Epithelial cell of proximal tubule (primary cell): ENCODE measurements at regions not wholly inside any gene's neighbourhood (a gene's known extent, or its start where the extent isn't known, plus 50 kb on each side); places are given as distances from the start of the nearest gene placed in this dataset.
A peak's percentile ranks its signal among the peaks of the same experiment; 100 is the strongest.

ENCODE experiments used
- DNase-seq: peaks from one replicate; pipeline ENCODE4 v3.0.0-alpha.2; 2011; ENCODE audit warnings: low read depth
- H3K4me3 ChIP-seq: 2 replicates; pipeline ENCODE4 v1.5.1; 2011; ENCODE audit warnings: low read depth, mild to moderate bottlenecking, low read length
- TF ChIP-seq, protein P1 (sequence below): conservative IDR thresholded peaks from 2 replicates; pipeline ENCODE4 v1.5.1; 2012; ENCODE audit warnings: low read depth, mild to moderate bottlenecking, low read length

DNA sequence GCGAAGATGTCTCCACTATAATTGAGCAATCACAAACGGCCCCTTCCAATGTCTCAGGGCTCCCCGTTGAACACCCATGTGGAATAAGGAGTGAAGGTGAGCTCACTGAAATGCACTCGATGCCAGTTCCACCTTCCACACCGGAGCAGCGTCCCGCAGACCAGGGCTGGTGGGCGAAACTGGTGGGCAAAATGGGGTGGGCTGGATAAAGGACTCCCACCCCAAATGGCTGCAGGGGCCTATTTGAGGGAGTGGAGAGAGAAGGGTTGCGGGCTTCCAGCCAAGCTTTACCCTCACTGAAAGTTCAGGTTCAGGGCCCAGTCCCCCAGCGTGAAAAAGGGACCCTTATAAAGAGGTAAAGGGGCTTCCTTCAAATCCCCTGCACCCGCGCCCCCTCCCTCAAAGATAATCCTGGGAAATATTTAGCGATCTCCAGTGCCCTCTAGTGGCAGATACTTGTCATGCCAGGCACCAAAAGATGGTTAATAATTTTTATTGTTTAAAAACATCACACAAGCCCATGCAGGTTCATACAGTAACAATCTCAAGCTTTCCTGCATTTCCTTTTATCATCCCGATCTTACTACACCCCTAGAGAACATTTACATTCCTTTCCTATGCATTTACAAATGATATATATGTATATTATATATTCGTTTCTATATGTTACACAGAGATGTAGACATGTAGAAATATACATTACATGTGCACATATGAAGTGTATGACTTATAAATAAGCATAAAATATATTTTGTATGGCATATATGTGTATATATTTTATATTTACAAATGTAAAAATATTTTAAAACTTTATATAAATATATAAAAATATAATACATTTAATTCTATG, 58.2 kb upstream of the NKX2-2 start:
- DNase-seq: no peak
- no peak overlapping the region for H3K4me3 ChIP-seq
- TF ChIP-seq, protein P1, sequence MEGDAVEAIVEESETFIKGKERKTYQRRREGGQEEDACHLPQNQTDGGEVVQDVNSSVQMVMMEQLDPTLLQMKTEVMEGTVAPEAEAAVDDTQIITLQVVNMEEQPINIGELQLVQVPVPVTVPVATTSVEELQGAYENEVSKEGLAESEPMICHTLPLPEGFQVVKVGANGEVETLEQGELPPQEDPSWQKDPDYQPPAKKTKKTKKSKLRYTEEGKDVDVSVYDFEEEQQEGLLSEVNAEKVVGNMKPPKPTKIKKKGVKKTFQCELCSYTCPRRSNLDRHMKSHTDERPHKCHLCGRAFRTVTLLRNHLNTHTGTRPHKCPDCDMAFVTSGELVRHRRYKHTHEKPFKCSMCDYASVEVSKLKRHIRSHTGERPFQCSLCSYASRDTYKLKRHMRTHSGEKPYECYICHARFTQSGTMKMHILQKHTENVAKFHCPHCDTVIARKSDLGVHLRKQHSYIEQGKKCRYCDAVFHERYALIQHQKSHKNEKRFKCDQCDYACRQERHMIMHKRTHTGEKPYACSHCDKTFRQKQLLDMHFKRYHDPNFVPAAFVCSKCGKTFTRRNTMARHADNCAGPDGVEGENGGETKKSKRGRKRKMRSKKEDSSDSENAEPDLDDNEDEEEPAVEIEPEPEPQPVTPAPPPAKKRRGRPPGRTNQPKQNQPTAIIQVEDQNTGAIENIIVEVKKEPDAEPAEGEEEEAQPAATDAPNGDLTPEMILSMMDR: peak; percentile 86

DNA sequence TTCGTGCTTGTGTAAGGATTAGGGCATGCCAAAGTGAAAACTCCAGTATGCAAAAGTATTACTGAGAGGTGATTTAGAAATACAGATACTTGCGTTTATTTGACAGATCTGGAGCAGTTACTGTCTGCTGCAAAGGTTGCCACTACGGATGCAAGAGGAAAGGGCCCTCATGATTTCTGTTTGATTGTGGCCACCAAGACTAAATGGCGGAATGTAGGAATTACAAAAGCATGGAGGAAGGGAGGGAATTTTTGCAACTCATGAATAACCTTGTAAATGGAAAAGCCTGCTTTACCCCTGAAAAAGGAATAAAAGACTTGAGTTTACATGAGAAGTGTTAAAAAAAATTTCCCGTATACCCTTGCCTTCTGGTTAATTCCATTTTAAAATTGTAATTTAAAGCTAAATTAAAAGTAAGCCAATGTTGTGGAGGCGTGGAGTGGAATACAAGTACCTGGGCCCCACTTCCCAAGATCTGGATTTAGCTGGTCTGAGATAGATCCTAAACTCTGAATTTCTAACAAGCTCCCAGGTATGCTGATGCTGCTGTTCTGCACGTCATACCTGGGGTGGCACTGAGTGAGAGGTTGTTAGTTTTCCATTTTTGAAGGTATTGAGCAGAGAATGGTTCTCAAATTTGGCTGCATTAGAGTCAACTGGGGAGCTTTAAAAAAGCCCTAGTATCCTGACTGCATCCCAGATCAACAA, 56.6 kb upstream of the NKX2-2 start:
- TF ChIP-seq, protein P1: no peak
- H3K4me3 ChIP-seq: no peak overlapping the region
- DNase-seq: no peak

DNA sequence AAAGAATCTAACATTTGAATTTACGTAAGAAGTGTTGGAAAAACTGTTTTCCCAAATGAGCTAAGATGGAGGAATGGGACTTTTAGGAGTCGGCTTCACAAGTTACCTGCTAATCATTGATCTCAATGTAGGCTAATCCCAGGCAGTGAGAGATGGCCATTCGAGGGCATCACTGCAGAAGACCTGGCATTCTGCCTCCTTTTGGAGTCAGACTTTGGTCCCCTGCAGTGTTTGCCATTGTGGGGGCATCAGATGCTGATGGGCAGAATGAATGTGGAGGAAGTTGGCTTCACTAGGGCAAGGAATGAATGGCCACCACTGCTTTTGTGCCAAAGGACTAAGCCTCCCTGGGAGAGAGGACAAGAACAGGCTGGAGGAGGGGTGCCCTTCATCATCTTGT, 55.7 kb upstream of the NKX2-2 start:
- TF ChIP-seq, protein P1: no peak
- no peak for DNase-seq
- no peak overlapping the region for H3K4me3 ChIP-seq

DNA sequence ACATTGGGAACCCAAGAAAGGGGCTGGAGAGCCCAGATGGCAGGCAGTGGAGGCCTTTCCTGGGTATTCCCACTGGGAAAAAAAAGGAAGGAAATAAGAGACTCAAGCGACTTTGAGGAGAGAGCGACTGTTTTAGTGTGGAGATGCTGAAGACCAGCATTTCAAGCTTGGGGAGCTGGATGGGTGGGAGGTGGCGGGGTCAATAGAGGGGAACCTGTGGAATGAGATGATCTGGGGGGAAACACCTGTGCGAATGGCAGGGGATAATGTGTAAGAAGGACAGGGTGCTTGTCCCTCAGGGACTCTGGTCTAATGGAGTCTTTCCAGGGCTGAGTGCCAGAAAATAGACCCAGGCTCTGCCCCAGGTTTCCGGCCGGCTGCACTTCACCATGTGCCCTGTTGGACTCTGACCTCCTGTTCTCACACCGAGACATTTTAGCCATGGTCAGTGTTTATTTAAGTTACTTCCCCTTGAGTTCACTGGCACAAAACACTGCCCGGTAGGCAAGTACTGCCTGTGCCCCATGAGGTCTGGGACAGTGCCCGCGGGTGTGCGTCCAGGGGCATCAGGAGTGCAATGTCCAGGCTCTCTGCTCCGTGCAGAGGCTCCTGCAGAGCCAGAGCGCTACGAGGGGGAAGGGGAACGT, 50.4 kb upstream of the NKX2-2 start:
- peak; percentile 58 for DNase-seq
- no peak overlapping the region for H3K4me3 ChIP-seq
- TF ChIP-seq, protein P1: no peak
